ENCODE measurements at regions not wholly inside any gene's neighbourhood (a gene's known extent, or its start where the extent isn't known, plus 50 kb on each side); places are given as distances from the start of the nearest gene placed in this dataset.
"Not testable (repeated sequence)": the region's sequence is repeated elsewhere in the genome, so short reads cannot be mapped to it uniquely, and the experiment has no call there.

DNA sequence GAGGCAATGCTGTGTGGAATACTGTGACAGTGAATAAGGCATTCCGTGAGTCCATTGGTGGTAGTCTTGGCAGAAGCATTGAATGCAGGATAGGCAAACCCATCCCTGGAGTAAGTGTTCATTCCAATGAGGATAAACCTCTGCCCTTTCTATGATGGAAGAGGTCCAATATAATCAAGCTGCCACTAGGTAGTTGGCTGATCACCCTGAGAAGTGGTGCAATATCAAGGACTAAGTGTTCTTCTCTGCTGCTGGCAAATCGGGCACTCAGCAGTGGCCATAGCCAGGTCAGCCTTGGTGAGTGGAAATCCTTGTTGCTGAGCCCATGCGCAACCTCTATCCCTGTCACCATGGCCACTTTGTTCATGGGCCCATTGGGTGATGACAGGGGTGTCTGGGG is 70.1 kb downstream of the FBXO4 start:
- DNase-seq (ENCODE audit: low read depth in 2 of 2): no peak

DNA sequence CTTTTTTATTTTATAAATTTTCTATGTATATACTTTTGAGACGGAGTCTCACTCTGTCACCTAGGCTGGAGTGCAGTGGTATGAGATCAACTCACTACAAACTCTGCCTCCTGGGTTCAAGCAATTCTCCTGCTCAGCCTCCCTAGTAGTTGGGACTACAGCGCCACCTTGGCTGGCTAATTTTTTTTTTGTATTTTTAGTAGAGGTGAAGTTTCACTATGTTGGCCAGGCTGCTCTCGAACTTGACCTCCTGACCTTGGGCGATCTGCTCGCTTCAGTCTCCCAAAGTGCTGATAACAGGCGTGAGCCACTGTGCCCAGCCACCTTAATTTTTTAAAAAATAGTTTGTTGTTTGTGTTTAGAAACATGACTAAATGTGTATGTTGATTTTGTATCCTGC is 76.6 kb downstream of the FBXO4 start:
- no peak for DNase-seq (ENCODE audit: low read depth in 2 of 2)

DNA sequence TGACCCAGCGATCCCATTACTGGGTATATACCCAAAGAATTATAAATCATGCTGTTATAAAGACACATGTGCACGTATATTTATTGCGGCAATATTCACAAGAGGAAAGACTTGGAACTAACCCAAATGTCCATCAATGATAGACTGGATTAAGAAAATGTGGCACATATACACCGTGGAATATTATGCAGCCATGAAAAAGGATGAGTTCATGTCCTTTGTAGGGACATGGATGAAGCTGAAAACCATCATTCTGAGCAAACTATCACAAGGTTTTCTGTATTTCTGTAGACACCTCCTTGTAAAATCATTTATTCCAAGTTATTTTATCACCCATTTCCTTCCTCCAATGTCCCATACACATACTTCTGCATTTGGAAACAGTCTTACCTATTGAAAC is 78.8 kb downstream of the FBXO4 start:
- DNase-seq (ENCODE audit: low read depth in 2 of 2): not testable (repeated sequence)

GRCh38 chr5:42005561-42006153 is 80.6 kb downstream of the FBXO4 start:
- no peak for DNase-seq (ENCODE audit: low read depth in 2 of 2)

- no peak for DNase-seq (ENCODE audit: low read depth in 2 of 2)
Observed at GRCh38 chr5:42013561-42013960, 88.5 kb downstream of the FBXO4 start.

DNA sequence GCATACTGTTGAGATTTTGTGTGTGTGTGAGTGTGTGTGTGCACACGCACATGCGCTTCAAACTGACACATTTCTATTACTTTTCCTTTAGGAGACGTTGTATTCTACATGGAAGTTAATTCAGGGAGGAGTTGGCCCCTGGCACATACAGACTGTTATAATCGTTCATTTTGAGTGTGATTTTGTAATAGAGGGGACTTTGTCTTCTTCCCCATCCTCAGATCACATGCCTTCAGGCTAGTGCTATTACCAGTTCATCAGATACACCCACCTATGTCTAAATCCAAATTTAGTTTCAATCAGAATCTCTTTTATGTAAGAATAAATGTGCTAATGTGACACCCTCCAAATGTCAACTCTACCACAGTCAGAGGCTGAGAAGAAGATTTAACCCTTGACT is 90.2 kb downstream of the FBXO4 start:
- DNase-seq (ENCODE audit: low read depth in 2 of 2): no peak

DNA sequence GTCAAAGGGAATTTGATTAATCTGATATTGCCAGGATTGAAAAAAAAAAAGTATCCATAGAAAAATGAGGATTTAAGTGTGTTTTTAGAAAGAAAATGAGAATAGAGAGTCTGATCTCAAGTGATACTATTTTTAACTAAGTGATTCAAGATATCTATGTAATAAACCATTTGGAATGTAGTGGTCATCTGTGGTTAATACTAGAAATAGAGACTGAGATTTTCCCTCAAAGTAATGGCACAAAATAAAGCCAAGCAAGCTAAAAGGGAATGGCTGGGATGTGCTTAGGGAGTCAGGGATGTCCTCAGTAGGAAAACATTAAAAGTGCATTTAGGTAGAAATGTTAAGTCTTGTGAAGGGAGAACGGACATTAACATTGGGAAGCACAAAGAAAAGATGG is 90.6 kb downstream of the FBXO4 start:
- peak in 1 of 2 experiments; percentile 10 for DNase-seq (ENCODE audit: low read depth in 2 of 2)

- DNase-seq (ENCODE audit: low read depth in 2 of 2): peak in 1 of 2 experiments; percentile 15
Observed at GRCh38 chr5:42020788-42021530, 95.9 kb downstream of the FBXO4 start.

- no peak for DNase-seq (ENCODE audit: low read depth in 2 of 2)
Observed at GRCh38 chr5:42021923-42022322, 96.8 kb downstream of the FBXO4 start.

- DNase-seq (ENCODE audit: low read depth in 2 of 2): no peak
Observed at GRCh38 chr5:42022383-42022972, 97.4 kb downstream of the FBXO4 start.

GRCh38 chr5:42026446-42026845 is 101.4 kb downstream of the FBXO4 start:
- no peak for DNase-seq (ENCODE audit: low read depth in 2 of 2)

DNA sequence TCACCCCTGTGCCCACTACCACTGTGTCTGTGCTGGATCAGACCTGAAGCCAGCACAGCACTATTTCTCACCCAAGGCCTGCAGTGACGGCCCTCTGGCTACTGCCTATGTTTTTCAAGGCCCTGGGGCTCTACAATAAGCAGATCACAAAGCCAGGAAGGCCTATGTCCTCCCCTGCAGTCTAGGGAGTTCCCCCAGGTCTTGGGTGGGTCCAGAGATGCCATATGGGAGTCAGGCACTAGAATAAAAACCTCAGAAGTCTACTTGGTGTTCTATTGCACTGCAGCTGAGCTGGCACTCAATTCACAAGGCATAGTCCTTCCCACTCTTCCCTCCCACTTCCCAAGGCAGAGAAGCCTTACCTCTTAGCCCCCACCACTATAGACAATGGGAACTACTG is 107.1 kb downstream of the FBXO4 start:
- DNase-seq (ENCODE audit: low read depth in 2 of 2): no peak

DNA sequence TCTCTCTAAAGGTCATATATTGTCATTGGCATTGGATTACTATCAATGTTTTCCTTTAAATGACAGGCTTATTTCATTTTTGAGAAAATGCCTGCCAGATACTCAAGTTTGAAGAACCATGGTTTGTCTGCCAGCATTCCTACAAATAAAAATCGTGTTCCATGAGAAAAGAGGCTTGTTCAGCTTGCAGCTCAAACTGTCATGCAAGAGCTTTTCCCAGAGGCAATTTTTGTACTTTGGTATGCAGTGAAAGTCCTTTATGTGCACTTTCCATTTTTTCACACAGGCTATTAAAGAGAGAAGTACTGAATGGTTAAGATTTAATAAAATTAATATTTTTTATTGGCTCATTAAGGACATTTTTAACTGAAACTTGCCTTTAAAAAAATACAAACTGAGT is 110.4 kb downstream of the FBXO4 start:
- no peak for DNase-seq (ENCODE audit: low read depth in 2 of 2)

DNA sequence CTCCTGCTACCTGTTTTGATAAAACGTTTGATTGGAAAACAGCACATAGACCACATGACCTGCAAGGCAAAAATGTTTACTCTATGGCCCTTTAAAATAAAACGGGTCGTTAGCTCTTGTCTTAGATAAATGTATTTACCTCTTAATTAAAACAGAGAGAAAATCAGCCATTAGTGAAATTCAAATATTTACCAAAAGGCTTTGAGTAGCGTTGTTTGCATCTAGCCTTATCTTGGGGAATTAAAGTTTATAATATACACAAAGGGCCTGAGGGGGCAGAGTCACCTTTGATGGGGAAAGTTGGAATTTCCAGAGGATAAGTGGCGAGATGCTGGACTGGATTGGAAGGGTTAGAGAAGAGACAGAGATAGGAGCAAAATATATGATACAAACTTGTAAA is 111.3 kb downstream of the FBXO4 start:
- no peak for DNase-seq (ENCODE audit: low read depth in 2 of 2)

DNA sequence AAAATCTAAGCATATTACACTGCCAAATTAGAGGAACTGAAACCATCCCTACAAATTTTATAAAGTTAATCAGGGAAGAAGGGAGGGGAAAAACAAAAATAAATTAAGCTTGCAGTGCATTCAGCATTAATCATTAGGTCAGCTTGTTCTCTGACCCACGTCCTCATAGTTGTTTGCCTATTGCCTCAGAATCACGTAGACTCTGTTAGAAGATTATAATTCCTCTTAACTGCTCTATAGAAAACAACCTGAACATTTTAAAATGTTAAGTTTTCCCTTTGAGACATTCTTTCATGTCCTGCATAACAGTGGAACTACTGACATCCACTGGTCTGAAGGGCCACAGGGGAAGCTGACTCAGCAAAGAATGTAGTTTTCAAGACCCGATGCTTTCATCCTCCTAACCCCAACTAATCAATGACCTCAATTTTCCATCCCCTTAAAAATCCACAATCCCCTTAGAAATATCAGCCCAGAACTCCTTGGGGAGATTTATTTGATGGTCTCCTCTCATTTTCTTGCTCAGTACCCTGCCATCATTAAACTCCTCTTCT is 112.4 kb downstream of the FBXO4 start:
- DNase-seq (ENCODE audit: low read depth in 2 of 2): no peak

DNA sequence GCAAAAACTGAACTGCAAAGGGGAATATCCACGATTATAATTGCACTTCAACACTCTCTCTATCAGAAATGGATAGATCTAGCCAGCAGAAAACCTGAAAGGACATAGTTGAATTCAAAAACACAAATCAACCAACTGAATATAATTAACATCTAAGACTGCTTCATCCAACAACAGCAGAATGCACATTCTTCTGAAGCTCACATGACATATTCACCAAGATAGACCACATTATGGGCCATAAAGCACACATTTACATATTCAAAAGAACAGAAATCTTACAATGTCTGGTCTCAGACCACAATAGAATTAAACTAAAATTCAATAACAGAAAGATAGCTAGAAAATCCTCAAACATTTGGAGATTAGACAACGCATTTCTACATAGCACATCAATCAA is 118.3 kb downstream of the FBXO4 start:
- no peak for DNase-seq (ENCODE audit: low read depth in 2 of 2)

- no peak for DNase-seq (ENCODE audit: low read depth in 2 of 2)
Observed at GRCh38 chr5:42057254-42057690, 132.2 kb downstream of the FBXO4 start.

DNA sequence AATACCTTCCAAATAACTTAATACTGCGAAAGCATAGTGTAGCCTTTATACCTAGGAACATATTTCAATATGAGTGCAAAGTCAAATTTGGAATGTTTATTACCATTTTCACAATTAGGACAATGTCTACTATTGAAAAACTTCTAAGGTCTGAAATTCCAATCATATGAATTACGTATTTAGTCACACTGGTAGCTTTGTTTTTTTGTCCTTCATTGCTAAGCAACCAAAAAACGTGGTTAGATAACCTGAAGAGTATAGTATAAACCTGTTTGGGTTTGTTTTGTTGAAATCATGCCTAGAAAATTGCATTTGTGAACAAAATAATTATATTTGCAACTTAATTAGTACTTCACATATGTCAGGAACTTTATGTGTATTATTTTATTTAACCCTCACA is 134.2 kb downstream of the FBXO4 start:
- DNase-seq (ENCODE audit: low read depth in 2 of 2): no peak

GRCh38 chr5:42059778-42060464 is 134.8 kb downstream of the FBXO4 start:
- no peak for DNase-seq (ENCODE audit: low read depth in 2 of 2)

- no peak for DNase-seq (ENCODE audit: low read depth in 2 of 2)
Observed at GRCh38 chr5:42061121-42061520, 136.0 kb downstream of the FBXO4 start.

DNA sequence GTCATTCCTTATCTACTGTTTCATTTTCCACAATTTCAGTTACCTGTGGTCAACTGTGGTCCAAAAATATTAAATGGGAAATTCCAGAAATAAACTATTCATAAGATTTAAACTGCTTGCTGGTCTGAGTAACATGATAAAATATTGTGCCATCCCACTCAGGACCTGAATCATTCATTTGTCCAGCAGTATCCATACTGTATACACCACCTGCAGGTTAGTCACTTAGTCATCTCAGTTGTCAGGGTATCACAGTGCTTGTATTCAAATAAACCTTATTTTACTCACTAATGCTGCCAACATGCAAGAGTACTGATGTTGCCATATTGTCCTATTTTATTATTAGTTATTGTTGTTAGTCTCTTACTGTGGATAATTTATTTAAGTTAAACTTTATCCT is 139.7 kb downstream of the FBXO4 start:
- no peak for DNase-seq (ENCODE audit: low read depth in 2 of 2)

GRCh38 chr5:42066131-42066530 is 141.1 kb downstream of the FBXO4 start:
- DNase-seq (ENCODE audit: low read depth in 2 of 2): no peak
